LNCAP (cell line): ENCODE measurements at regions not wholly inside any gene's neighbourhood (a gene's known extent, or its start where the extent isn't known, plus 50 kb on each side); places are given as distances from the start of the nearest gene placed in this dataset.

ENCODE experiments used
- CTCF ChIP-seq: fragments of 450-650 bp; IDR thresholded peaks from 2 replicates; pipeline ENCODE4 v1.5.1; 2017; ENCODE audit warnings: mild to moderate bottlenecking

GRCh38 chr5:152474961-152475360 lies 69.9 kb upstream of the NMUR2 start:
- no peak for TF ChIP-seq CTCF

- no peak for TF ChIP-seq CTCF
Measured at GRCh38 chr5:152477536-152477935, 72.5 kb upstream of the NMUR2 start.

DNA sequence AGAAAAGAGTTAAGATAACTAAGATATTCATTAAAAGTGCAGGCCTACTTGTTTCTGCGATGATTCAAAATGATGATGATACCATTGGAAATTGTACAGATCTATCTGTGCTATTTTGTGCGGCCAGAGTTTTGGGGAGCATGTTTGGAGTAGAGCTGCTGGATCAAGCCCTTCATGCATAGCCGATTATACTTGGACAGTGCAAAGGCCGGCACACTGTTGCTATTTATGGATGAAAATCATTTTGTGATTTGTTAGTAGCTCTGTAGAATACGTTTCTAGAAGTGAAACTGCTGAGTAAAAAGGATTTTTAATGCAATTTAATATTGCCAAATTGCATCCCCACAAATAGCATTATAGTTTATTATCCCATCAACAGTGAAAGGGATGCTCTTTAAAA lies 82.1 kb upstream of the NMUR2 start:
- TF ChIP-seq CTCF, result no peak

GRCh38 chr5:152488869-152489268 lies 83.8 kb upstream of the NMUR2 start:
- TF ChIP-seq CTCF, result no peak

DNA sequence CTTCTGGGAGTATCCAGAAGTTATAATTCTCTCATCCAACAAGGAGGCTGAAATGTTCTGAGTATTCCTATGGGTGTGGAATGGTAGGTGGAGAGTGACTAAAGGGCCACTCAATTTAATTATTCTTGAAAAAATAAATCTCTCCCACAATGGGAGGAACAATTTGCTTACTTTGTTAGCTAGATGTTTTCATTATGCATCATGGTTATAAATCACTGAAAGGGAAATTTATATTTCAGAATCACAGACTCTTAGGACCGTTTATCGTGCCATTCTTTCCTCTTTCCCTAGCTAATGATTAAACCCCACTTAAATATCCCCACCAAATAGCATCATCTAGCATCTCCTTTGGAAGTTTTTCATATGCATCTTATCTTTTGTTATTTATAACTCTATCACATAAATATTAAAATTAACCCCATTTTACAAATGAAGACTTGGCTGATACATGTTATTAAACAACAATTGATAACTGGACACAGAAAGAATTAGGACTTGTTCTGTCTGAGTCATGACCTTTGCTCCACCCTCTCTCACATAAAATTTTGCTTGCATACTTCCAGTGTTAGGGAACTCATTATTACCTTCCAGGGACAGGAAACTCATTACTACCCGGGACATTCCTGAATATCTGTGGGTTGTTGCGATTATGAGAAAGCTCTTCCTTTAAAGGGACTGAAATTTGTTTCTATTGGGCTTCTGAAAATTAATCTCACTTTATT lies 94.9 kb upstream of the NMUR2 start:
- no peak for TF ChIP-seq CTCF

- TF ChIP-seq CTCF, result no peak
Measured at GRCh38 chr5:152501294-152501693, 96.2 kb upstream of the NMUR2 start.

- TF ChIP-seq CTCF, result no peak
Measured at GRCh38 chr5:152503206-152503605, 98.1 kb upstream of the NMUR2 start.

DNA sequence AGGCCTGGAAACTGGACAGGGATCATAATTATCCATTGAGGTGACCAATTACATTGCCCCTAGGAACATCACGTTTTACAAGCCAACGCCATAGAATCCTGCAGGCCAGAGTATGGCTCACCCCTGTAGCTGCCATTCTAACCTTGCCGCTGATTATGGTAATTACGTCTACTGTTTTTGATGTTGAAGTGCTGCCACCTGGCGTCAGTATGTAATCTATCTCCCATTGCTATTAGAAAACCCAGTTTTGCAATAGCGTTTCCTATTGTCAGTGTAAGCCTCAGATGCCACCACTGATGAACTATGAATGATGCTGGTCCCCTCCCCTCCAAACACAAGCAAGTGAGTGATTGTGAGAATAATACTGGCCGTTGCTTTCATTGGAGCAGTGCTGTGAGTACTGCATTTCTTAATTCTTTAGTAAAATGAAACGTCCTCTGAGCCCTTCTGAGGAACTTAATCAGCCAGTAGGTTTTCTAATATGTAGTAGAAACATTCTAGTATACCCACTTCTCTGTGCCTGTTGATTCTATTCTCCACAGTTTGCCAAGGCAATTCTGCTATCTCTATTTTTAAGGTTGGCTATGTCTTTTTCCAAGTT lies 100.5 kb upstream of the NMUR2 start:
- TF ChIP-seq CTCF, result peak; percentile 64
